22Rv1 (cell line): ENCODE measurements at regions not wholly inside any gene's neighbourhood (a gene's known extent, or its start where the extent isn't known, plus 50 kb on each side); places are given as distances from the start of the nearest gene placed in this dataset.

Experiments used
- ZFX ChIP-seq: fragments of 450-650 bp; IDR thresholded peaks from 2 replicates; pipeline ENCODE4 v1.6.1; 2017; ENCODE audit warnings: antibody characterized with exemption, borderline replicate concordance
- TF ChIP-seq, protein P1 (sequence below): fragments of 450-650 bp; IDR thresholded peaks from 2 replicates; pipeline ENCODE4 v1.5.1; 2017; ENCODE audit warnings: mild to moderate bottlenecking

GRCh38 chr13:54383604-54384003 is 1355.0 kb downstream of the OLFM4 start:
- TF ChIP-seq, protein P1, sequence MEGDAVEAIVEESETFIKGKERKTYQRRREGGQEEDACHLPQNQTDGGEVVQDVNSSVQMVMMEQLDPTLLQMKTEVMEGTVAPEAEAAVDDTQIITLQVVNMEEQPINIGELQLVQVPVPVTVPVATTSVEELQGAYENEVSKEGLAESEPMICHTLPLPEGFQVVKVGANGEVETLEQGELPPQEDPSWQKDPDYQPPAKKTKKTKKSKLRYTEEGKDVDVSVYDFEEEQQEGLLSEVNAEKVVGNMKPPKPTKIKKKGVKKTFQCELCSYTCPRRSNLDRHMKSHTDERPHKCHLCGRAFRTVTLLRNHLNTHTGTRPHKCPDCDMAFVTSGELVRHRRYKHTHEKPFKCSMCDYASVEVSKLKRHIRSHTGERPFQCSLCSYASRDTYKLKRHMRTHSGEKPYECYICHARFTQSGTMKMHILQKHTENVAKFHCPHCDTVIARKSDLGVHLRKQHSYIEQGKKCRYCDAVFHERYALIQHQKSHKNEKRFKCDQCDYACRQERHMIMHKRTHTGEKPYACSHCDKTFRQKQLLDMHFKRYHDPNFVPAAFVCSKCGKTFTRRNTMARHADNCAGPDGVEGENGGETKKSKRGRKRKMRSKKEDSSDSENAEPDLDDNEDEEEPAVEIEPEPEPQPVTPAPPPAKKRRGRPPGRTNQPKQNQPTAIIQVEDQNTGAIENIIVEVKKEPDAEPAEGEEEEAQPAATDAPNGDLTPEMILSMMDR: no peak
- TF ChIP-seq ZFX: no peak
